Activated naive CD8-positive, alpha-beta T cell (primary cell): ENCODE measurements at regions not wholly inside any gene's neighbourhood (a gene's known extent, or its start where the extent isn't known, plus 50 kb on each side); places are given as distances from the start of the nearest gene placed in this dataset.

Experiments used
- H3K27ac Mint-ChIP-seq: one replicate; pipeline ENCODE4 v1.8.0; 2021; ENCODE audit warnings: mixed read lengths
- H3K27me3 Mint-ChIP-seq: one replicate; pipeline ENCODE4 v1.8.0; 2021; ENCODE audit warnings: mixed read lengths
- H3K36me3 Mint-ChIP-seq: one replicate; pipeline ENCODE4 v1.8.0; 2021; ENCODE audit warnings: mixed read lengths
- H3K4me1 Mint-ChIP-seq: one replicate; pipeline ENCODE4 v1.8.0; 2021; ENCODE audit warnings: low read depth, mixed read lengths
- H3K4me3 Mint-ChIP-seq: one replicate; pipeline ENCODE4 v1.8.0; 2021; ENCODE audit warnings: mild to moderate bottlenecking, mixed read lengths
- H3K9me3 Mint-ChIP-seq: one replicate; pipeline ENCODE4 v1.8.0; 2021; ENCODE audit warnings: low read depth, mixed read lengths

GRCh38 chr2:236342507-236342906 is 78.3 kb upstream of the ASB18 start:
- Mint-ChIP-seq H3K9me3 (no peaks in the 10 kb centered on the region), H3K4me1 (no peaks in the 10 kb centered on the region), H3K27me3 (peaks cover 2% of the 10 kb centered on the region), H3K36me3 (no peaks in the 10 kb centered on the region), H3K4me3 (no peak overlapping the region), H3K27ac (no peak overlapping the region)

DNA sequence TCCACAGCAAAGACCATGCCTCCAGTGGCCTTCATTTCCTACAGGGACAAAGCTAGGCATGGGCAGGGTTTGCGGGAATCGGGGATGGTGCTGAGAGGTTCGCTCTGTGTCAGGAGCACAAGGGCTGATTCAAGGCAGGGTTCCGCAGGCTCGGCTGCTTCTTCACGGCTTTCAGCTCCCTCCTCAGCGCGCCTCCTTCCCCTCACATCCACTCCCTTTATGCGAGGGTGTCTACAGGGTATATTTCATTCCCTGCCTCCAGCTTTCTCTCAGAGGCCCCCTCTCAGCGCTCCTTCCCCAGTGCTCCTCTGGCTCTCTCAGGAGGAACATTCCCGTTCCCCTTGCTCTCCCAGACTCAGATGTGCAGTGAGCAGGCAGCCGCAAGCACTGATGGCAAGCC is 78.7 kb upstream of the ASB18 start:
- H3K9me3 Mint-ChIP-seq = no peaks in the 10 kb centered on the region
- peaks cover 2% of the 10 kb centered on the region for H3K27me3 Mint-ChIP-seq
- no peaks in the 10 kb centered on the region for H3K36me3 Mint-ChIP-seq
- no peak overlapping the region for H3K27ac Mint-ChIP-seq
- H3K4me3 Mint-ChIP-seq = no peak overlapping the region
- H3K4me1 Mint-ChIP-seq = no peaks in the 10 kb centered on the region

GRCh38 chr2:236343400-236344161 is 79.4 kb upstream of the ASB18 start:
- Mint-ChIP-seq H3K9me3 (no peaks in the 10 kb centered on the region), H3K36me3 (no peaks in the 10 kb centered on the region), H3K27ac (no peak overlapping the region), H3K4me1 (no peaks in the 10 kb centered on the region), H3K27me3 (peaks cover 2% of the 10 kb centered on the region), H3K4me3 (no peak overlapping the region)

DNA sequence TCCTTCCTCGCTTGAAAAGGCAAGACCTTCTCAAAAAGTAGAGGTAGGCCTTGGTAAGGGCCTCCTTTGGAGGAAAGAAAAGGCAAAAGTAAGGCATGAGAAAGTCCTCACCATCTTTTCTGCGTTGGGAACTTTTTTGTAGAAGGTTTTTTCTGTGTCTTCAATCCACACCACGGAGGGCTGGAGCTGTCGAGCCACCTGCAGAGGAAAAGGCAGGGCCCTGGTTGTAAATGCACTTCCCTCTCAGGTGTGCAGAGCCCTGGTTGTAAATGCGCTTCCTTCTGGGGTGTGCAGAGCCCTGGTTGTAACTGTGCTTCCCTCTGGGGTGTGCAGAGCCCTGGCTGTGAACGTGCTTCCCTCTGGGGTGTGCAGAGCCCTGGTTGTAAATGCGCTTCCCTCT is 80.2 kb upstream of the ASB18 start:
- Mint-ChIP-seq H3K27ac (no peak overlapping the region), H3K4me3 (no peak overlapping the region), H3K27me3 (peaks cover 2% of the 10 kb centered on the region), H3K4me1 (no peaks in the 10 kb centered on the region), H3K36me3 (no peaks in the 10 kb centered on the region), H3K9me3 (no peaks in the 10 kb centered on the region)

DNA sequence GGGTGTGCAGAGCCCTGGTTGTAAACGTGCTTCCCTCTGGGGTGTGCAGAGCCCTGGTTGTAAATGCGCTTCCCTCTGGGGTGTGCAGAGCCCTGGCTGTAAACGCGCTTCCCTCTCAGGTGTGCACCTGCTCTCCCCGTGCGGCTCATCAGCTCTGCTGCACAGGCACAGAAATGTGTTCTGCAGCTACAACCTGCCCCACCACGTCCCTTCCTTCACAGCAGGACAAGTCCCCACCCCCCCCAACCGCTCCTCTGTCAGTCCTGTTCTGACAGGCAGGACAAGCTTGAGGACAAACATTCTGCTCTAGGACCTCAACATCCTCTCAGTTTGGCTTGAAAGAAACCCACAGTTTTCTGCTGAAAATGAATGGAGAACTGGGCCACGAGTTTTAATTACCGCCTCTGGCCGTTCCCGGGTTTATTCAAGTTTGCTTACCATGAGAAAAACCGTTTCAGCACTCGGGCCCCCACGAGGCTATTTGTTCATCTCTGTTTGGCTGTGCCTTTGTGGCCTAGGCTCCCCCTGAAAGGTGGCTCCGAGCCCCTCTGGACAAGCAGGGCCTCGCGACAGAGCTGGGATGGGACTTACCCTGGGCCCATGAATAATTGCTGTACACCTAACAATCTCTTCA is 81.0 kb upstream of the ASB18 start:
- H3K4me1 Mint-ChIP-seq = no peaks in the 10 kb centered on the region
- peaks cover 2% of the 10 kb centered on the region for H3K27me3 Mint-ChIP-seq
- H3K9me3 Mint-ChIP-seq = no peaks in the 10 kb centered on the region
- H3K4me3 Mint-ChIP-seq = no peak overlapping the region
- H3K36me3 Mint-ChIP-seq = no peaks in the 10 kb centered on the region
- H3K27ac Mint-ChIP-seq = no peak overlapping the region

- H3K4me1 Mint-ChIP-seq = no peaks in the 10 kb centered on the region
- H3K27me3 Mint-ChIP-seq = peaks cover 3% of the 10 kb centered on the region
- H3K4me3 Mint-ChIP-seq = no peak overlapping the region
- H3K36me3 Mint-ChIP-seq = no peaks in the 10 kb centered on the region
- H3K9me3 Mint-ChIP-seq = no peaks in the 10 kb centered on the region
- no peak overlapping the region for H3K27ac Mint-ChIP-seq
These were observed 82.2 kb upstream of the ASB18 start for GRCh38 chr2:236346366-236346765.

DNA sequence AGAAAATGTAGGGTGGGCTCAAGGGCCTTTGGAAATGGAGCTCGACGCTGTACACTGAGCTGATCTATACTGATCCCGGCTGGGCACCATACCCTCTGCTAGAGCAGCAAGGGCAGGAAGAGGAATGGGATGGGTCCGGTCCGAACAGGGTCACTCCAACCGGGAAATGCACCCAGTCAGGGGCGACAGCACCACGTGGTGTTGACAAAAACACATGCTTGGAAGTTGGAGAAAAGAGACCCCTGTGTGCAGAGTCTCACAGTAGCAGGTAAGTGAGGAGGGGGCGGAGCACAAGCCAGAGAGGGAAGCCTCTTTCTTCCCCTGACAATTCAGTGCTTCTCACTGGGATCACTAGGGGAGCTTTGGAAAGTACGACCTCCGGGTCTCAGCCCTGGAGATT is 84.1 kb upstream of the ASB18 start:
- no peaks in the 10 kb centered on the region for H3K9me3 Mint-ChIP-seq
- no peak overlapping the region for H3K4me3 Mint-ChIP-seq
- H3K27ac Mint-ChIP-seq = no peak overlapping the region
- H3K27me3 Mint-ChIP-seq = peaks cover 7% of the 10 kb centered on the region
- peaks cover 4% of the 10 kb centered on the region for H3K4me1 Mint-ChIP-seq
- H3K36me3 Mint-ChIP-seq = no peaks in the 10 kb centered on the region

DNA sequence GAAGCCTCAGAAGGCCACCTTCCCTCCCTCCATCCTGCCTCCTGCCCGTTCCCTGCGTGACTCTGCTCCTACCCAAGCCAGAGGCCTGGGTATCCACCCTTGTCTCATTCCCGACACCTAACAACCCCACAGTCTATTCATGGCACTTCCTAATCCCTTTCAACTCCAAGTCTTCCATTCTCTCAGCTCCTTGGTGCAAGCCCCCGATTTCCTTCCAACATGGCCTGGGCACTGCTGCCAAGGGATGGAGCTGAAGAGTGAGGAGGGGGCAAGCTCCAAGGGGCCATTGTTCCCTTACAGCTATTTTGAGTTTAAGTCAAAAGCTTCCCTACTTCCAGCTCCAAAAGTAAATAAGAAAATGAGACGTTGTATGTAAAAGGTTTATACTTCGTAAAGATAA is 84.8 kb upstream of the ASB18 start:
- no peaks in the 10 kb centered on the region for H3K9me3 Mint-ChIP-seq
- H3K4me1 Mint-ChIP-seq = peaks cover 4% of the 10 kb centered on the region
- H3K27ac Mint-ChIP-seq = no peak overlapping the region
- no peak overlapping the region for H3K4me3 Mint-ChIP-seq
- H3K27me3 Mint-ChIP-seq = peaks cover 5% of the 10 kb centered on the region
- H3K36me3 Mint-ChIP-seq = no peaks in the 10 kb centered on the region

DNA sequence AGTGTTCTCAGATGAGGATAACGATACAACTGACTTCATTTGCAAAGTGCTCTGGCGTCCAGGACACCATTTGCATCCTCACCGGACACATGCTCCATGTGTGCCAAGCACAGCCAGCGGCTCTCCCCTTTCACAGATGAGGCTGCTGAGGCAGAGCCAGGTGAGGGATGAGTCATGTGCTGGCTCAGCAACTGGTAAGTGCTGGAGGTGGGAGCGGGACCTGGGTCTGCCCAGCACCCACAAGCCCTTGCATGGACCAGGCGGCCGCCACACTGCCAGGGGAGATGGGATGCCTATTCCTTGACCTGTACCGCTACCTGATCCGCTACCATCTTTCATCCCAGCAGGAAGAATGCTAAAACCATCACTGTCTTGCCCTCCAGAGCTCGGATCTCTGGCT is 86.2 kb upstream of the ASB18 start:
- Mint-ChIP-seq H3K4me1 (peaks cover 4% of the 10 kb centered on the region), H3K36me3 (no peaks in the 10 kb centered on the region), H3K27me3 (peaks cover 5% of the 10 kb centered on the region), H3K4me3 (no peak overlapping the region), H3K27ac (no peak overlapping the region), H3K9me3 (no peaks in the 10 kb centered on the region)

GRCh38 chr2:236351966-236352525 is 87.8 kb upstream of the ASB18 start:
- Mint-ChIP-seq H3K36me3 (no peaks in the 10 kb centered on the region), H3K4me3 (no peak overlapping the region), H3K27me3 (peaks cover 5% of the 10 kb centered on the region), H3K9me3 (no peaks in the 10 kb centered on the region), H3K4me1 (peaks cover 4% of the 10 kb centered on the region), H3K27ac (no peak overlapping the region)

DNA sequence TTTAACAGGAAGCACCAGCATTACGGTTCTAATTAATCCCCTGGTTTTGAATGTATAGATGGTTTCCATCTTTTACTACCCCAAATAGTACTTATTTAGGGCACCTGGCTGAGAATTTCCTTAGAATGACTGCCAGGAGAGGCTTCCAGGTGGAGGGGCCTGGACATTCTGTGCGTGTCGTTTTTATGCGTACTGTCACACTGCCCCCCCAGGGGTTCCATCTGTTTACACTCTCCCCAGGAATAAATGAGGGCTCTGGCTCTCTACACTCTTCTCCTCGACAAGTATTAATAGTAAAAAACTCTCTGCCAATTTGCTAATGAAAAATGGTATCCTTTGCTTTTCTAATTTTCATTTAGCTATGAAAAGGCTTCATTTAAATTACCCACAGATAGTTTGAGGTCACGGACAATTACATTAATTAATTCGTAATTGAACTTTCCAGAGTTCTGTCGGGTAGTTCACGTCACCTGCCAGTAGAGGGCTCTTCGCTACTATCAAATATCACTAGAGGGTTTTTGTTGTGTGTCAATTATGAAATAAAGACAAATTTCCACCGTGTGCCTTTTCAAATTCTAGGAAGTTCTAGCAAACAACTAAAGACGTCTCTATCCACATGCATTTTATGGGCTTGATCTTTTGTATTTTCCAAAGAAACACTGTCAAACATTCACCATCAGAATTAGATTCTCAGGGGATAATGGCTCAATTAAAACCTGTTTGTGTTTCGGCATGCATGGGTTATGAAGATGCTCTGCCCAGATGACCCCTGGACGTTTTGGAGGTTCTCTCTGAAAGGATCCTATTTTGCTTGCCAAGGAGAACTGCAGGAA is 88.8 kb upstream of the ASB18 start:
- Mint-ChIP-seq H3K36me3 (no peaks in the 10 kb centered on the region), H3K4me1 (peaks cover 4% of the 10 kb centered on the region), H3K27ac (no peak overlapping the region), H3K27me3 (peaks cover 5% of the 10 kb centered on the region), H3K4me3 (no peak overlapping the region), H3K9me3 (no peaks in the 10 kb centered on the region)

GRCh38 chr2:236353594-236353942 is 89.4 kb upstream of the ASB18 start:
- H3K4me1 Mint-ChIP-seq = peaks cover 4% of the 10 kb centered on the region
- no peak overlapping the region for H3K27ac Mint-ChIP-seq

DNA sequence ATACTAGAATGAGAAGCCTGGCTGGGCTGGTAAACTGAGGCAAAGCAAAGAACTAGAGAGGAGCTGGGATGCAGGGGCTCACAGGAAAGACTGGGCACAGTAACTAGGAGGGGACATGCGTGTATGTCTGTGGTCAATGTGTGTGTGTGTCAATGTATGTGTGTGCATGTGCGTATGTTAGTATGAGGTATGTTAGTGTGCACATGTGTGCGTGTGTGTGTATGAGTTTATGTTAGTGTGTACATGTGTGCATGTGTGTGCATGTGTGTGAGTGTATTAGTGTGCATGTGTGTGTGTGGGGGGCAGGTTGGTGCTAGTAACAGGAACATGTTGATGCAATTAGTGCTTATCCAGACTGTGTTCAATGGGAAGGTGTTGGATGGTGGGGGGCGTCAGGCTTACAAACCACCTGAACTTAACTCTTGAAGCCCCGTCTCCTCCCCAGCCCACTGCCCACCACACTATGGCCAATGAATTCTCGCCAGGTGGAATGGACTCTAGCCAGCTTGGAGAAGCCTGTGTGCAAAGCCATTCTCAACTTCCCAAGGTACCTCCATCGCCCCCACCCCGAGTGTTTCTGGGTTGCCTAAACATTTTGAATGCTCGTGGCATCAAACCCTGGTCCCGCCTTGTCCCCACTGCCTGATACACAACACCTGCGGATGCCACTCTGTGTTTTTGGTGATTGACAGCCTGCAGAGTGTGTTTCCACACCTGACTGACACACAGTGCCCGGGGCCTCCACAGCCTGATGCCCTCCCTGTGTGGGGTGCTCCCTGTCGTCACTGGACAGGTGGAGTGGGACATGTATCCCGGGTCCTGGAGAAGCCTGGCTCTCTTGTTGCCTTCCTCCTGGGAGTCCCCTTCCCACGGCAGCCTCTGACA is 90.1 kb upstream of the ASB18 start:
- no peak overlapping the region for H3K4me3 Mint-ChIP-seq
- no peaks in the 10 kb centered on the region for H3K9me3 Mint-ChIP-seq
- H3K27ac Mint-ChIP-seq = no peak overlapping the region
- peaks cover 6% of the 10 kb centered on the region for H3K4me1 Mint-ChIP-seq
- H3K27me3 Mint-ChIP-seq = peaks cover 5% of the 10 kb centered on the region
- no peaks in the 10 kb centered on the region for H3K36me3 Mint-ChIP-seq

More at GRCh38 chr2:236353594-236353942, 89.4 kb upstream of the ASB18 start:
- Mint-ChIP-seq H3K36me3 (no peaks in the 10 kb centered on the region), H3K4me3 (no peak overlapping the region), H3K9me3 (no peaks in the 10 kb centered on the region), H3K27me3 (peaks cover 5% of the 10 kb centered on the region)

DNA sequence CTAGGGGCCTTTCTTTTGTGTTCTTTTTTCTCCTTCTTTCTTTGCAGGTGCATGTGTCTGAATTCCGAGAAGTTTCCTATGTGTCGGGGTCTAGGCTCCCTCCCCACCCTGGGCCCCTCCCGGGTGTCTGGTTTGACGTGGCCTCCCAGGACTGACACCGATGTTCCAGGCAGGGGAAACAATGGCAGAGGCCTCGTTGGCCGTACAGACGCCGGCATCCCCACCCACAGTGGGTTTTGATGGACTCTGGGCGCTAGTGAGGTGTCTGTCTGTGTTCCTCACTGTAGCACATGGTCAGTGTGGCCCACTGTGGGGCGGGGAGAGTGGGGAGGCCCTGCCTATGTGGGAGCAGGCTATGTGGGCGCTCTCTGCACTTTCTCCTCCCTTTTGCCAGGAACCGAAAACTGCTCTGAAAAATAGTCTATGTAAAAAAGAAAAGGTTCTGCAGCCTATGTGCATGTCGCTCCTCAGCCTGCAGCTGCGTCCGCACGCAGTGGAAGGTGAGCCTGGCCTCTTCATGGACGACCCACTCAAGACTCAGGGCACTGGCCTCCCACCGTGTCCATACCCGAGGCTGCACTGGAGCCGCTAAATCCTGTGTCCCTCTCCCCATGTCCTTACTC is 90.9 kb upstream of the ASB18 start:
- no peaks in the 10 kb centered on the region for H3K36me3 Mint-ChIP-seq
- no peak overlapping the region for H3K4me3 Mint-ChIP-seq
- H3K27me3 Mint-ChIP-seq = peaks cover 5% of the 10 kb centered on the region
- H3K9me3 Mint-ChIP-seq = no peaks in the 10 kb centered on the region
- H3K4me1 Mint-ChIP-seq = peaks cover 14% of the 10 kb centered on the region
- H3K27ac Mint-ChIP-seq = no peak overlapping the region
